Choroid plexus epithelial cell (primary cell): ENCODE measurements at regions not wholly inside any gene's neighbourhood (a gene's known extent, or its start where the extent isn't known, plus 50 kb on each side); places are given as distances from the start of the nearest gene placed in this dataset.

ENCODE experiments used
- DNase-seq: peaks from one replicate; pipeline ENCODE4 v3.0.0-alpha.2; 2010; ENCODE audit warnings: low read depth
- H3K4me3 ChIP-seq: 2 replicates; pipeline ENCODE4 v1.5.1; 2011; ENCODE audit warnings: low read depth, mild to moderate bottlenecking, control low read depth, low read length, moderate library complexity
- CTCF ChIP-seq: conservative IDR thresholded peaks from 2 replicates; pipeline ENCODE4 v1.5.1; 2011; ENCODE audit warnings: low read depth, mild to moderate bottlenecking, control low read depth, inconsistent platforms, low read length, moderate library complexity

GRCh38 chr13:86066611-86067365, 267.6 kb upstream of the SLITRK6 start:
- no peak for TF ChIP-seq CTCF
- no peak for DNase-seq
- H3K4me3 ChIP-seq: no peak overlapping the region

GRCh38 chr13:86052141-86052540, 252.9 kb upstream of the SLITRK6 start:
- no peak overlapping the region for H3K4me3 ChIP-seq
- DNase-seq: no peak
- TF ChIP-seq CTCF: no peak

- no peak for TF ChIP-seq CTCF
- H3K4me3 ChIP-seq: no peak overlapping the region
- peak; percentile 70 for DNase-seq
Measured at GRCh38 chr13:86051134-86052103, 252.2 kb upstream of the SLITRK6 start.

- DNase-seq: no peak
- no peak for TF ChIP-seq CTCF
- H3K4me3 ChIP-seq: no peak overlapping the region
Measured at GRCh38 chr13:86038490-86038889, 239.3 kb upstream of the SLITRK6 start.

- no peak for TF ChIP-seq CTCF
- no peak overlapping the region for H3K4me3 ChIP-seq
- peak; percentile 96 for DNase-seq
Measured at GRCh38 chr13:86020351-86021002, 221.3 kb upstream of the SLITRK6 start.

GRCh38 chr13:86006317-86006716, 207.1 kb upstream of the SLITRK6 start:
- no peak overlapping the region for H3K4me3 ChIP-seq
- TF ChIP-seq CTCF: no peak
- DNase-seq: peak; percentile 19
